DOHH2 (cell line): ENCODE measurements at regions not wholly inside any gene's neighbourhood (a gene's known extent, or its start where the extent isn't known, plus 50 kb on each side); places are given as distances from the start of the nearest gene placed in this dataset.
"Not testable (repeated sequence)": the region's sequence is repeated elsewhere in the genome, so short reads cannot be mapped to it uniquely, and the experiment has no call there.

Experiments used
- H3F3A ChIP-seq: fragments of 200-600 bp; sonication (generic), shearing (Covaris generic); 2 replicates; pipeline ENCODE4 v1.6.0; 2016; ENCODE audit warnings: antibody characterized with exemption, mild to moderate bottlenecking; ENCODE audit not compliant: control insufficient read depth, insufficient read depth
- H3K27ac ChIP-seq: fragments of 200-600 bp; sonication (generic); 2 replicates; pipeline ENCODE4 v1.5.1; 2014; ENCODE audit warnings: low read depth, mild to moderate bottlenecking, low read length, moderate library complexity
- H3K27me3 ChIP-seq: fragments of 200-600 bp; sonication (generic); 2 replicates; pipeline ENCODE4 v1.6.1; 2014; ENCODE audit warnings: mild to moderate bottlenecking, low read length, mixed read lengths; ENCODE audit not compliant: control insufficient read depth
- H3K36me3 ChIP-seq: fragments of 200-600 bp; sonication (generic); 2 replicates; pipeline ENCODE4 v1.6.1; 2014; ENCODE audit warnings: mild to moderate bottlenecking, low read length, moderate library complexity, mixed read lengths; ENCODE audit not compliant: control insufficient read depth
- H3K4me1 ChIP-seq: fragments of 200-600 bp; sonication (generic); 2 replicates; pipeline ENCODE4 v1.6.1; 2014; ENCODE audit warnings: mild to moderate bottlenecking, low read length, mixed read lengths; ENCODE audit not compliant: control insufficient read depth
- H3K4me2 ChIP-seq: fragments of 200-600 bp; sonication (generic); 2 replicates; pipeline ENCODE4 v1.6.0; 2014; ENCODE audit warnings: mild to moderate bottlenecking, low read length, moderate library complexity
- H3K4me3 ChIP-seq: fragments of 200-600 bp; sonication (generic); 2 replicates; pipeline ENCODE4 v1.5.1; 2014; ENCODE audit warnings: mild to moderate bottlenecking, low read length, mixed read lengths
- H3K79me2 ChIP-seq: fragments of 200-600 bp; sonication (generic); 2 replicates; pipeline ENCODE4 v1.6.1; 2014; ENCODE audit warnings: mild to moderate bottlenecking, low read length, mixed read lengths; ENCODE audit not compliant: control insufficient read depth
- H3K9me2 ChIP-seq: fragments of 200-600 bp; sonication (generic); replicated peaks from 2 replicates; pipeline ENCODE4 v1.6.1; 2014; ENCODE audit warnings: mild to moderate bottlenecking, low read length, mixed read lengths; ENCODE audit not compliant: control insufficient read depth
- H3K9me3 ChIP-seq: fragments of 200-600 bp; sonication (generic); 2 replicates; pipeline ENCODE4 v1.6.1; 2014; ENCODE audit warnings: antibody characterized with exemption, low read length, mixed read lengths; ENCODE audit not compliant: control insufficient read depth, insufficient read depth
- H4K20me1 ChIP-seq: fragments of 200-600 bp; sonication (generic); 2 replicates; pipeline ENCODE4 v1.6.0; 2014; ENCODE audit warnings: low read depth, mild to moderate bottlenecking, antibody characterized with exemption, low read length, moderate library complexity; ENCODE audit not compliant: control insufficient read depth, insufficient read depth

- not testable (repeated sequence) for H3K27me3 ChIP-seq, H3K36me3 ChIP-seq, H3K27ac ChIP-seq, H3K9me2 ChIP-seq, H3K4me2 ChIP-seq, H3K4me3 ChIP-seq, H3K4me1 ChIP-seq, H3F3A ChIP-seq, H3K9me3 ChIP-seq, H4K20me1 ChIP-seq, H3K79me2 ChIP-seq
Measured at GRCh38 chr16:33961536-33961935, 502.1 kb downstream of the TP53TG3F start.

GRCh38 chr16:33965534-33965933 is 506.1 kb downstream of the TP53TG3F start:
- not testable (repeated sequence) for H3K9me3 ChIP-seq, H3K9me2 ChIP-seq, H3K27ac ChIP-seq, H3K79me2 ChIP-seq, H3K27me3 ChIP-seq, H3K36me3 ChIP-seq, H3K4me3 ChIP-seq, H4K20me1 ChIP-seq, H3K4me1 ChIP-seq, H3K4me2 ChIP-seq, H3F3A ChIP-seq

GRCh38 chr16:33966855-33967254 is 507.4 kb downstream of the TP53TG3F start:
- not testable (repeated sequence) for H3K9me3 ChIP-seq, H3K27ac ChIP-seq, H3K36me3 ChIP-seq, H3K4me1 ChIP-seq, H3K27me3 ChIP-seq, H3K4me3 ChIP-seq, H3K9me2 ChIP-seq, H4K20me1 ChIP-seq, H3K4me2 ChIP-seq, H3K79me2 ChIP-seq, H3F3A ChIP-seq

- H3K4me1 ChIP-seq, H3K27ac ChIP-seq, H3K9me2 ChIP-seq, H3F3A ChIP-seq, H4K20me1 ChIP-seq, H3K4me2 ChIP-seq, H3K36me3 ChIP-seq, H3K9me3 ChIP-seq, H3K27me3 ChIP-seq, H3K4me3 ChIP-seq, H3K79me2 ChIP-seq: not testable (repeated sequence)
Measured at GRCh38 chr16:33974557-33974956, 515.1 kb downstream of the TP53TG3F start.

DNA sequence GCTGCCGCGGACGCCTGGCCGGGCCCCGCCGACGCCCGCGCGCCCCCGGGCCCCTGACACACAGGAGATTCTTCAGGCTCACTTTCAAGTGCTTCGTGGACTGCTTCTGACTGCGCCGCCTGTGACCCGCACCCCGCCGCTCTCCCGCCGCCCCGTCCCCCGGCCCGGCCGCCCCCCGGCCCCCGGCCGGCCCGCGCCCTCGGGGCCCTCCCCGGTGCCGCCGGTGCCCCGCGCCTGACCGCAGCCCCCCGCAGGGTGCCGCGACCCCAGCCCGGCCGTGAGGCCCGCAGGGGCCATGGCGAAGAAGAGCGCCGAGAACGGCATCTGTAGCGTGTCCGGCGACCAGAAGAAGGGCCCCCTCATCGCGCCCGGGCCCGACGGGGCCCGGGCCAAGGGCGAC is 516.3 kb downstream of the TP53TG3F start:
- H3K9me3 ChIP-seq: not testable (repeated sequence)

GRCh38 chr16:33976521-33976920 is 517.1 kb downstream of the TP53TG3F start:
- H3K4me1 ChIP-seq: not testable (repeated sequence)

More for the DNA sequence above, 516.3 kb downstream of the TP53TG3F start:
- not testable (repeated sequence) for H3K4me1 ChIP-seq, H3K4me2 ChIP-seq, H3K27ac ChIP-seq, H3K9me2 ChIP-seq, H3K79me2 ChIP-seq, H3K27me3 ChIP-seq, H4K20me1 ChIP-seq, H3K4me3 ChIP-seq, H3F3A ChIP-seq, H3K36me3 ChIP-seq

DNA sequence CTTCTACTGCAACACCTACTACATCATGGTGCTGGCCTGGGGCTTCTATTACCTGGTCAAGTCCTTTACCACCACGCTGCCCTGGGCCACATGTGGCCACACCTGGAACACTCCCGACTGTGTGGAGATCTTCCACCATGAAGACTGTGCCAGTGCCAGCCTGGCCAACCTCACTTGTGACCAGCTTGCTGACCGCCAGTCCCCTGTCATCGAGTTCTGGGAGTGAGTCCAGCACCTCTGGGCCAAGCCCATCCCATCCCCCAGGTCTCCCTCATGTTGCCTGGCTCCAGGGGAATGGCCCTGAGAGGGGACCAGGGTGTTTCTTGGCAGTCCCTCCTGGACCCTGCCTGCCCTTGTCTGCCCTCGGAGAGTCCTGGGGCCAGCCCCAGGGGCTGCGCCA is 519.4 kb downstream of the TP53TG3F start:
- not testable (repeated sequence) for H3F3A ChIP-seq, H3K9me3 ChIP-seq, H3K27ac ChIP-seq, H4K20me1 ChIP-seq, H3K4me3 ChIP-seq, H3K36me3 ChIP-seq, H3K27me3 ChIP-seq, H3K79me2 ChIP-seq, H3K4me1 ChIP-seq, H3K4me2 ChIP-seq, H3K9me2 ChIP-seq

More at GRCh38 chr16:33976521-33976920, 517.1 kb downstream of the TP53TG3F start:
- H3K9me3 ChIP-seq, H3K79me2 ChIP-seq, H3F3A ChIP-seq, H3K9me2 ChIP-seq, H3K27ac ChIP-seq, H3K4me3 ChIP-seq, H3K36me3 ChIP-seq, H3K27me3 ChIP-seq, H4K20me1 ChIP-seq, H3K4me2 ChIP-seq: not testable (repeated sequence)

DNA sequence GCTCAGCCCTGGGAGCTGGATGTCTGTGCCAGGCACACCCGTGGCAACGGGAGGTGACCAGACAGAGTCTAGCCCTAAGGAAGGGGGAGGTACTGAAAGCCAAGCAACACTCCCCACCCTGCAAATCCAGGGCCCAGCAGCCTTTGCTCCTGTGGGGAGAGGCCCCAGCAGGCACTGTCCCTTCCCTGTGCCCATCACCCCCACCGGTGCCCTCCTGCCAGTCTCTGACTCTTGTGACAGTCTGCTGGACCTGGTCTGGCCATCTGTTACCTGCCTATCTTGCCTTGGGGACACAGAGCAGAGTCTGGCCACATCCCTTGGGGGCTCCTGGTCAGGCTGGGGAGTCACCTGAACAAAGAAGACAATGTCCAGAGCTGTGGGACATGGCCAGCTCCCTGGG is 520.2 kb downstream of the TP53TG3F start:
- H3K9me2 ChIP-seq, H3K4me1 ChIP-seq, H3K4me3 ChIP-seq, H3K36me3 ChIP-seq, H3K27me3 ChIP-seq, H3K79me2 ChIP-seq, H3K27ac ChIP-seq, H3K4me2 ChIP-seq, H3K9me3 ChIP-seq, H4K20me1 ChIP-seq, H3F3A ChIP-seq: not testable (repeated sequence)

- not testable (repeated sequence) for H3K9me3 ChIP-seq, H3K4me2 ChIP-seq
Measured at GRCh38 chr16:33980736-33981135, 521.3 kb downstream of the TP53TG3F start.

More at GRCh38 chr16:33980736-33981135, 521.3 kb downstream of the TP53TG3F start:
- H3K9me2 ChIP-seq, H3K27me3 ChIP-seq, H3K36me3 ChIP-seq, H3K4me3 ChIP-seq, H3K79me2 ChIP-seq, H3K4me1 ChIP-seq, H3F3A ChIP-seq, H3K27ac ChIP-seq, H4K20me1 ChIP-seq: not testable (repeated sequence)
